ENCODE measurements at regions not wholly inside any gene's neighbourhood (a gene's known extent, or its start where the extent isn't known, plus 50 kb on each side); places are given as distances from the start of the nearest gene placed in this dataset.

GRCh38 chr5:56529666-56530430, 285.5 kb upstream of the MAP3K1 start:
- no peak for DNase-seq (ENCODE audit: low spot score)
- TF ChIP-seq CTCF (IDR thresholded peaks at IDR 0.05; ENCODE audit: extremely low read depth, insufficient read depth, missing control alignments), result no peak
- in situ Hi-C loops (cut with MboI; ENCODE audit: low pct_unique_long_range_greater_than_20kb, low sequenced_read_pairs, unreplicated experiment), result no loop called here

- in situ Hi-C loops (cut with MboI; ENCODE audit: low pct_unique_long_range_greater_than_20kb, low sequenced_read_pairs, unreplicated experiment), result no loop called here
- DNase-seq (ENCODE audit: low spot score), result no peak
Observed at GRCh38 chr5:56527174-56527573, 288.2 kb upstream of the MAP3K1 start.

GRCh38 chr5:56525113-56525512, 290.2 kb upstream of the MAP3K1 start:
- no peak for TF ChIP-seq CTCF (IDR thresholded peaks at IDR 0.05; ENCODE audit: extremely low read depth, insufficient read depth, missing control alignments)
- DNase-seq (ENCODE audit: low spot score), result no peak
- in situ Hi-C loops (cut with MboI; ENCODE audit: low pct_unique_long_range_greater_than_20kb, low sequenced_read_pairs, unreplicated experiment), result no loop called here

More at GRCh38 chr5:56527174-56527573, 288.2 kb upstream of the MAP3K1 start:
- TF ChIP-seq CTCF (IDR thresholded peaks at IDR 0.05; ENCODE audit: extremely low read depth, insufficient read depth, missing control alignments), result no peak

- no peak for DNase-seq (ENCODE audit: low spot score)
- in situ Hi-C loops (cut with MboI; ENCODE audit: low pct_unique_long_range_greater_than_20kb, low sequenced_read_pairs, unreplicated experiment), result no loop called here
- TF ChIP-seq CTCF (IDR thresholded peaks at IDR 0.05; ENCODE audit: extremely low read depth, insufficient read depth, missing control alignments), result no peak
Observed at GRCh38 chr5:56523790-56524575, 290.9 kb upstream of the ANKRD55 start.

- no peak for DNase-seq (ENCODE audit: low spot score)
- in situ Hi-C loops (cut with MboI; ENCODE audit: low pct_unique_long_range_greater_than_20kb, low sequenced_read_pairs, unreplicated experiment), result no loop called here
- TF ChIP-seq CTCF (IDR thresholded peaks at IDR 0.05; ENCODE audit: extremely low read depth, insufficient read depth, missing control alignments), result no peak
Observed at GRCh38 chr5:56522960-56523359, 289.8 kb upstream of the ANKRD55 start.

- in situ Hi-C loops (cut with MboI; ENCODE audit: low pct_unique_long_range_greater_than_20kb, low sequenced_read_pairs, unreplicated experiment), result no loop called here
- DNase-seq (ENCODE audit: low spot score), result no peak
- no peak for TF ChIP-seq CTCF (IDR thresholded peaks at IDR 0.05; ENCODE audit: extremely low read depth, insufficient read depth, missing control alignments)
Observed at GRCh38 chr5:56522169-56522568, 289.0 kb upstream of the ANKRD55 start.

Data from GM13977 (cell line).